ENCODE measurements at regions not wholly inside any gene's neighbourhood (a gene's known extent, or its start where the extent isn't known, plus 50 kb on each side); places are given as distances from the start of the nearest gene placed in this dataset.
"Not testable (repeated sequence)": the region's sequence is repeated elsewhere in the genome, so short reads cannot be mapped to it uniquely, and the experiment has no call there.

GRCh38 chrX:82782014-82782413, 726.1 kb upstream of the POU3F4 start:
- Histone ChIP-seq H3F3A (ENCODE audit: insufficient read depth, low read length) (no peaks in the 10 kb centered on the region), H3K4me2 (ENCODE audit: low read depth, low read length) (no peak overlapping the region), H2AFZ (ENCODE audit: low read length) (no peak overlapping the region), H3K27ac (ENCODE audit: low read length) (no peak overlapping the region), H3K9me2 (replicated peaks; ENCODE audit: insufficient read depth, low read length) (no peaks in the 10 kb centered on the region), H3K4me1 (ENCODE audit: low read length) (no peaks in the 10 kb centered on the region), H3K4me3 (ENCODE audit: low read length) (no peak overlapping the region), H3K79me2 (ENCODE audit: low read length) (no peaks in the 10 kb centered on the region), H3K9me3 (replicated peaks; ENCODE audit: insufficient read depth, low read length) (no peaks in the 10 kb centered on the region), H4K20me1 (ENCODE audit: insufficient read depth, low read length) (no peaks in the 10 kb centered on the region), H3K27me3 (replicated peaks; ENCODE audit: insufficient read depth, low read length) (no peaks in the 10 kb centered on the region), H3K9ac (ENCODE audit: low read length) (no peak overlapping the region), H3K36me3 (replicated peaks; ENCODE audit: insufficient read depth, low read length) (no peaks in the 10 kb centered on the region)
- DNase-seq: no peak
- TF ChIP-seq EZH2phosphoT487 (IDR thresholded peaks at IDR 0.05; ENCODE audit: low read length) (no peak), CTCF (IDR thresholded peaks at IDR 0.05; ENCODE audit: low read length) (no peak), EZH2 (optimal IDR thresholded peaks at IDR 0.05; ENCODE audit: low read depth, low read length) (no peak)

GRCh38 chrX:82812902-82813301, 695.2 kb upstream of the POU3F4 start:
- H3F3A ChIP-seq (ENCODE audit: insufficient read depth, low read length); H3K27me3 ChIP-seq (replicated peaks; ENCODE audit: insufficient read depth, low read length); H3K4me1 ChIP-seq (ENCODE audit: low read length); H3K27ac ChIP-seq (ENCODE audit: low read length); H3K9me2 ChIP-seq (replicated peaks; ENCODE audit: insufficient read depth, low read length); H4K20me1 ChIP-seq (ENCODE audit: insufficient read depth, low read length); H3K79me2 ChIP-seq (ENCODE audit: low read length); H3K36me3 ChIP-seq (replicated peaks; ENCODE audit: insufficient read depth, low read length); DNase-seq; H2AFZ ChIP-seq (ENCODE audit: low read length); H3K9me3 ChIP-seq (replicated peaks; ENCODE audit: insufficient read depth, low read length); H3K4me2 ChIP-seq (ENCODE audit: low read depth, low read length); H3K4me3 ChIP-seq (ENCODE audit: low read length); H3K9ac ChIP-seq (ENCODE audit: low read length): not testable (repeated sequence)

GRCh38 chrX:82813671-82814078, 694.4 kb upstream of the POU3F4 start:
- H3K36me3 ChIP-seq (replicated peaks; ENCODE audit: insufficient read depth, low read length): no peaks in the 10 kb centered on the region
- TF ChIP-seq EZH2phosphoT487 (IDR thresholded peaks at IDR 0.05; ENCODE audit: low read length): no peak
- no peak for TF ChIP-seq CTCF (IDR thresholded peaks at IDR 0.05; ENCODE audit: low read length)
- TF ChIP-seq EZH2 (optimal IDR thresholded peaks at IDR 0.05; ENCODE audit: low read depth, low read length): no peak
- no peak overlapping the region for H2AFZ ChIP-seq (ENCODE audit: low read length)
- H3K9me3 ChIP-seq (replicated peaks; ENCODE audit: insufficient read depth, low read length): no peaks in the 10 kb centered on the region
- H3K79me2 ChIP-seq (ENCODE audit: low read length): no peaks in the 10 kb centered on the region
- DNase-seq: no peak
- H3K9ac ChIP-seq (ENCODE audit: low read length): no peak overlapping the region
- peaks cover 3% of the 10 kb centered on the region; the same call in 1 of the 2 replicates for H3K4me1 ChIP-seq (ENCODE audit: low read length)
- no peak overlapping the region for H3K27ac ChIP-seq (ENCODE audit: low read length)
- no peaks in the 10 kb centered on the region for H4K20me1 ChIP-seq (ENCODE audit: insufficient read depth, low read length)
- peaks cover 6% of the 10 kb centered on the region; the same call in 1 of the 2 replicates for H3K27me3 ChIP-seq (replicated peaks; ENCODE audit: insufficient read depth, low read length)
- H3F3A ChIP-seq (ENCODE audit: insufficient read depth, low read length): no peaks in the 10 kb centered on the region; the same call in 1 of the 2 replicates
- H3K9me2 ChIP-seq (replicated peaks; ENCODE audit: insufficient read depth, low read length): no peaks in the 10 kb centered on the region
- H3K4me3 ChIP-seq (ENCODE audit: low read length): no peak overlapping the region
- no peak overlapping the region for H3K4me2 ChIP-seq (ENCODE audit: low read depth, low read length)

GRCh38 chrX:82816001-82816400, 692.1 kb upstream of the POU3F4 start:
- H3K79me2 ChIP-seq (ENCODE audit: low read length): no peaks in the 10 kb centered on the region
- no peak overlapping the region for H3K27ac ChIP-seq (ENCODE audit: low read length)
- H3K4me3 ChIP-seq (ENCODE audit: low read length): no peak overlapping the region
- H3K27me3 ChIP-seq (replicated peaks; ENCODE audit: insufficient read depth, low read length): peaks cover 6% of the 10 kb centered on the region; the same call in 1 of the 2 replicates
- DNase-seq: no peak
- peaks cover 3% of the 10 kb centered on the region; the same call in 1 of the 2 replicates for H3K4me1 ChIP-seq (ENCODE audit: low read length)
- no peak overlapping the region for H3K9ac ChIP-seq (ENCODE audit: low read length)
- H3K4me2 ChIP-seq (ENCODE audit: low read depth, low read length): no peak overlapping the region
- no peaks in the 10 kb centered on the region for H4K20me1 ChIP-seq (ENCODE audit: insufficient read depth, low read length)
- no peaks in the 10 kb centered on the region; the same call in 1 of the 2 replicates for H3F3A ChIP-seq (ENCODE audit: insufficient read depth, low read length)
- no peak for TF ChIP-seq EZH2 (optimal IDR thresholded peaks at IDR 0.05; ENCODE audit: low read depth, low read length)
- H3K9me3 ChIP-seq (replicated peaks; ENCODE audit: insufficient read depth, low read length): no peaks in the 10 kb centered on the region
- H3K9me2 ChIP-seq (replicated peaks; ENCODE audit: insufficient read depth, low read length): no peaks in the 10 kb centered on the region
- no peaks in the 10 kb centered on the region for H3K36me3 ChIP-seq (replicated peaks; ENCODE audit: insufficient read depth, low read length)
- no peak overlapping the region for H2AFZ ChIP-seq (ENCODE audit: low read length)

Data from MM.1S (cell line).